CD4-positive, alpha-beta T cell treated with Interleukin-10 for 1 hour (primary cell): ENCODE measurements at regions not wholly inside any gene's neighbourhood (a gene's known extent, or its start where the extent isn't known, plus 50 kb on each side); places are given as distances from the start of the nearest gene placed in this dataset.

Source experiments
- DNase-seq: peaks from one replicate; pipeline ENCODE4 v3.0.0-alpha.2; 2020

DNA sequence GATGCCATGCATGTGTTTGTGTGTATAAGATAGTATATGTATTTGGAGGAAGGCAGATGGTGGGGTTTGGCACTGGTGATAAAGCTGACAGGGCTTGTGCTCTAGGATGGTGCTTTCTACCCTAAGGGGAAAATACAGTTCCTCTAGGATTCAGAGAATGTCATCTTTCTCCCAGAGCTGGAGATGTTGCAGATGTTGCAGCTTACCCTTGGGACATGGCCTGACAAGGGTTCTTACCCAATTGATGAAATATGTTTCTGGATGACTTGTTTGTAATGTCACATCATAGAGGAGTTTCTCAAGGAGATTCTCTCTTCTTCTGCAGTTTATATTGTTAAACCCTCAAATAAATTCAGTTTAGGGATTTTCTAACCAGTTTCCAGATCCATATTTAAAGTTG lies 52.5 kb upstream of the PITX2 start:
- DNase-seq, result no peak

DNA sequence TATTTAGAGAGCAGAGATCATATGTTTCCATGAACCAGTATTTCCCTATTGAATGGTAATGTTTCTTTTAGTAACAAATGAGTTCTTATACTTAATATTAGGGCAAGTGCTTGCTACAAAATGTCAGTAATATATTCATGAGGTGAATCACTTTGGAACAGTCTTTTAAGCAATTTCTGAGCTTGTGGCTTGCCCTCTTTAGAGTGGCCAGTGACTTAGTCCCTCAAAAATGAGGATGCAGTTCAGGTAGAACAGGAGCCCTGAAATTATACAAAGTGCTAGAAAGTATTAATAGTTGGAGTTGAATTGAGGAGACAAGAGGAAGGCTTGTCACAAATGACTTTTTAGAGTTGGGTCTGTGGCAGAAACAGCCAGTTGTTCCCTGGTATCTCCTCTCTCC lies 53.4 kb upstream of the PITX2 start:
- no peak for DNase-seq

DNA sequence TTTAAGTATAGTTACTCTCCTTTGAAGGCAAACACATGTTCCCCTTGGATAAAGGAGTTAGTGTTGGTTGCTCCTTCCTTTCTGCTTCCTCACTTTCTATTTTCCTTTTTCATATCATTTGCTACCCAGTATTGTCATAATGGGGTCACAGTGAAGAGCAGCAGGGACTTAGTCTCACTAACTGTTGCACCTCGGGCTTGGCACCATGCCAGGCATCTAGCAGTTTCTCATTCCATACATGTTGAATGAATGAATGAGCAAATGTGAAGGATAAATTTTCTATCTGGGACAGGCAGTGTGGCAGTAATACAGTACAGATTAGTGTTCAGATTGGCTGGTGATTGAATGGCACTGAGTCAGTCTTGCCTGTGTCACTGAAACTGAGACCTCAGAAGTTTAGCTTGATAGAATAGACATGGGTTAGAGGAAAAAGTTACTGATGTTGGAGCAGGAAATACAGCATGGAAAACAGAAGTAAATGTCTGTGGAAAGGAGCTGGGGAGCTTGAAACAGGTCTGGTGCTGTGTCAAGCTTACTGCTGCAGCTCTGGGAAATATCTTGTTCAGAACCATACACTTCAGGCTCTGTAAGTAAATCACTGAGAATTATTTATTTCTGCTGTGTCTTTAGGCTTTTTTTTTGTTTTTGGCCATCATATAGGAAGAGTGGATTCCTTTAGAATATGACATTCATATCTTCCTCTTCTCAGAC lies 55.8 kb upstream of the PITX2 start:
- DNase-seq, result no peak

DNA sequence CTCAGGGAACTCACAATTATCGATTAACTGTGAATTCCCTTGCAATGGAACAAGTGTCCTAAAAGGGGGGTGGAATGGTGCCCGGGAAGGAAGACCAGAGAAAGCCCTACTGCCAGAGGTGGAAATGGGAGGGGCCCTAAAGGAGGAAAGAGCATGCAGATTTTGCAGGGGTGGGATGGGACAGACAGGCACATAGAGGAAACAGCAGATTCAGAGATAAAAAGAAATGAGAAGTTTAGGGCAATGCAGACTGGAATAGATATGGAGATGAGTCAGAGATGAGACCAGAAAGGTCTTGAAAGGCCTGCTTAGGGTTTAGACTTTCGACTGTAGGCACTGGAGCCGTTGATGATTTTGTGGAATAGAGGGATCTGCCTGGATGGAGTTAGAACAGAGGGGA lies 57.4 kb upstream of the PITX2 start:
- DNase-seq, result no peak

DNA sequence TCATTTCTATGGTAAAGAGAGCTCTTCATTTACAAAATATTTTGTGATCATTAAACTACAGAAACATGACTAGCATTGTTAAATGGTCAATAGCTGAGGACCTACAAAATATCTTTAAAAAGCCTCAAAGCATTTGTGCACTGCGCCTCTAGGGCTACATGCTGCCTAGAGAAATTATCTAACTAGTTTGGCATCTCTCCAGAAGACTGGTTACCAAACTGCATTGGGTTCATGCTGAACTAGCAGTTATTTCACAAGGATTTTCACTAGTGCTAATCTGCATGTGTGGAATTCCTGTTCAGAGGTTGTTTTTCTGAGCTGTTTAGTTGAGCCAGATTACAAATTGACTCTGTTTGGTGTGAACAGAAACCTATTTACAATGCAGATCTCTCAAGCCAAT lies 58.5 kb upstream of the PITX2 start:
- DNase-seq, result no peak

DNA sequence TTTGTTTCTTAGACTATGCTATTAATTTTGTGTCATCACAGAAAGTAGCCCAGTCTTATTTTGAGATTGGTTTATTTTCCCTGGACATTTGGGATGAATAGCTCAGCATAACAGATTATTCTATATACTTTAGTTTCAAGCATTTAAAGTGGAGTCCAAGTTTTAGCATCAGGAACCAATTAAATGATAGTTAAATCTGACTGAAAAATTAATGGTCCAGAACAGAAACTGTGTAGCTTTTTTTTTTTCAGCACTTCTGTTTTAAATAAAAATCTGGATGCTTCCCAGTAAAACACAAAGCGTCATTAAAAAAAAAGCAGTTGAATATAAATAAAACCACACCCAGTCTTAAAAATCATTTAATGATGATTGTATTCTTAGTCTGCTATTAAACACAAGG lies 59.4 kb upstream of the PITX2 start:
- DNase-seq, result no peak

DNA sequence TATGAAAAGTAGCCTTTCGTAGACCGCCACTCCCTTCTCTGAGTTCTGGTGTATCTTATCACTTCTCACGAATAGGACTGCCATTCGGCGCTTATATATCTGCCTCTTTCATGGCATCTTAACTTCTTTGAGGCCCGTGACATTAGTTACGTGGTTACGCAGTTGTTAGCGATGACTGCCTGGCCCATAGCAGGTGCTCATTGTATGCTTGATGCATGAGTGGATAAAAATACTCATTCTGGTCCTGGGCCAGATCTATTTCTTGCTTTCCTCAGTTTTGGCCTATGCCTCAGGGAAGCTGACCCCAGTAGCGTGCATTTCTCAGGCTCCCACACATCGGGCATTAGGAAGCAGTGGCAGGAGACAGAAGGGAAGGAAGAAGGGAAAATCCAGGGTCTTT lies 60.7 kb upstream of the PITX2 start:
- no peak for DNase-seq

DNA sequence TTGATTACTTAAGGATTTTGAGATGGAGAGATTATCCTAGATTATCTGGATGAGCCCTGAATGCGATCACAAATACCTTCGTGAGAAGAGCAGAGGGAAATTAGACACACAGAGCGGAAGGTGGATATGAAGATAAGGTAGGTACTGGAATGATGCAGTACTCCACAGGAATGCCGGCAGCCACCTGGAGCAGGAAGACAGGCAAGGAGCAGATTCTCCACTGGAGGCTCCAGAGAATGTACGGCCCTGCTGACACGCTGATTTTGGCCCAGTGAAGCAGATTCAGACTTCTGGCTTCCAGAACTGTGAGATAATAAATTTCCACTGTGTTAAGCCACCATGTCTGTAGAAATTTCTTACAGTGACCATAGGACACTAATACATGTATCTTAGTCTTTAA lies 79.4 kb upstream of the PITX2 start:
- DNase-seq, result no peak

DNA sequence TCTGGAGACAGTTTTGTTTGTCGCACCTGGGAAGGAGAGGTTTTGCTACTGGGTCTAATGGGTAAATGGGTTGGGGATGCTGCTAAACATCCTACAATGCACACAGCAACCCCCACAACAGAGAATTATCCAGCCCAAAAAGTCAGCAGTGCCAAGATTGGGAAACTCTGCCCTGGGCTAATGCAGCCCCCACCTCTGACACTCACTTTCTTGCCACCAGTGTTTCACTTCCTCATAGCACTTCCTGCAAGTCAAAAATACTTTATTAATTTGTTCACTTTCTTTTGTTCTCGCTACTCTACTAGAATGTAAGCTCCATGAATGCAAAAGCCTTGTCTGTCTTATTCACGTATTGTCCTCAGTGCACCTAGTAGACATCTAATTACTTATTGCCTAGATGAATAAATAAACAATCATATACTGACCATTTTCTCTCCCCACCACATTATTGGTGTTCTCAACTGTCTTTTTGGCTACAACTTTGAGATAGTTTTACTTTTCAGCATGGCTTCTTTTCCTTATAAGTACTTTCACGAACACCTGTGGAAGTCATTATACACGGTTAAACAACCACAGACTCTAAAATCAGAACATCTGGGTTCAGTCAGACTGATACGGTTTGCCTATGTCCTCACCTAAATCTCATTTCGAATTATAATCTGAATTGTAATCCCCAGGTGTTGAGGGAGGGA lies 82.0 kb upstream of the PITX2 start:
- DNase-seq, result no peak

DNA sequence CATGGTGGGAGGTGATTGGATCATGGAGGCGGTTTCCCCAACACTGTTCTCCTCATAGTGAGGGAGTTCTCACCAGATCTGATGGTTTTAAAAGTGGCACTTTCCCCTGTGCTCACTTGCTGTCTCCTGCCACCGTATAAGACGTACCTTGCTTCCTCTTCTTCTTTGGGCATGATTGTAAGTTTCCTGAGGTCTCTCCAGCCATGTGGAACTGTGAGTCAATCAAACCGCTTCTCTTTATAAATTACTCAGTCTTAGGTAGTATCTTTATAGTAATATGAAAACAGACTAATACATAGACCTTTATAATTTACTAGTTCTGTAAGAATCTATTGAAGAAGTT lies 82.5 kb upstream of the PITX2 start:
- no peak for DNase-seq

DNA sequence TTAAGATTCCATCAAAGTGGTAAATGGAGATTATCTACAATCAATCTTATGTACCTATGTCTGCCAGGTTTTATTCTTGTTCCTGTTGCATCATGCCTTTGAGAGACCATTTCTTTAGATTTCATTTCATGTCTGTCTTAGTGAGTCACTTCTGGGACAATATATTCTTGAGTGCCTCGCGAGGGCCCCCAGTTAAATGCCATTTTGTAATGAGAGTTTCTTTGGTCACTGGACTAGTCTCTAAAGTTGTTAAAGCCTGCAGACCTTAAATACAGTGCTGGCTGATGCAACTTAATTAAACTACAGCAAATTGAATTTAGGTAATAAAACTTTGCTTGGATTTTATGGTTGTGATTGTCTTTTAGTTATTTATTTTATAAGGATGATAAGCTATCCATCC lies 87.2 kb upstream of the PITX2 start:
- no peak for DNase-seq

DNA sequence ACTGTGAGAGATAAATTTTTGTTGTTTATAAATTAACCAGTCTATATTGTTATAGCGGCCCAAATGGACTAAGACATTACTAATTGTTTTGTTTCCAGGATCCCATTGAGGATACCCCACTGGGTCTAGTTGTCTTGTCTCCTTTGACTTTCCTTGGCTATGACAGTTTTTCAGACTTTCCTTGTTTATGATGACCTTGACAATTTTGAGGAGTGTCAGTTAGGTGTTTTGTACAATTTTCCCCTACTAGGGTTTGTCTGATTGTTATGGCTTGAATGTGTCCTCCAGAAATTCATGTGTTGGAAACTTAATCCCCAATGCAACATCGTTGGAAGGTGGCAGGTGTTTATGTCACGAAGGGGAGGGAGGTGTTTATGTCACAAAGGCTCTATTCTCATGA lies 89.6 kb upstream of the PITX2 start:
- no peak for DNase-seq

DNA sequence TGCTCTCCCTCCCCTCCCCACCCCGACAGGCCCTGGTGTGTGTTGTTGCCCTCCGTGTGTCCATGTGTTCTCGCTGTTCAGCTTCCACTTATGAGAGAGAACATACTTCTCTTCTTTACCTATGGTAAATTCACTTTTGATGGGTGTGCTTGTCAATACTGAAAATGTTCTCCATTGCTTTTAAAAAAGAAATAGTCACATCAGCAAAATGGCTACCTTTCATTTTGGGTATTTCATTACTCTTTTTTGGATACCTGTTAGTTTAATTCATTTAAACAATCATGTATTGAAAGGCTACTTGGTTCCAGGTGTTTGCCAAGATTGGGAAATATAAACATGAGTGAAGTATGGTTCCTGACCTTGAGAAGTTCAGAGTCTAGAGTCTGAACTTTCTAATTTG lies 107.4 kb upstream of the PITX2 start:
- DNase-seq, result no peak

DNA sequence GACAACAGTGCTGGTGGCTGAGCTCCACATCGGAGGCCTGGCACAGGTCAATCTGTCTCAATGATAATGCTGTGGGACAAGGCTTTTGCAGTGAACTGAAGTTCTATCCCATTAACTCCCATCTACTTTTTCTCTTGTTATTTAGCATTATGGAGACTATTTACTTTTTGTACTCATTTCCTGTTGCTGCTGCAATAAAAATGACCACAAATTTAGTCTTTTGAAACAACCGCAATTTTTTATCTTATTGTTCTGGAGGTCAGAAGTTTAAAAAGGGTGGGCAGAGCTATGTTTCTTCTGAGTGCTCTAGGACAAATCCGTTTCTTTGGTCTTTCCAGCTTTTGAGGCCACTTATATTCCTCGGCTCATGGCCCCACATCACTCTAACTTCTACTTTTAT lies 111.0 kb upstream of the PITX2 start:
- no peak for DNase-seq

DNA sequence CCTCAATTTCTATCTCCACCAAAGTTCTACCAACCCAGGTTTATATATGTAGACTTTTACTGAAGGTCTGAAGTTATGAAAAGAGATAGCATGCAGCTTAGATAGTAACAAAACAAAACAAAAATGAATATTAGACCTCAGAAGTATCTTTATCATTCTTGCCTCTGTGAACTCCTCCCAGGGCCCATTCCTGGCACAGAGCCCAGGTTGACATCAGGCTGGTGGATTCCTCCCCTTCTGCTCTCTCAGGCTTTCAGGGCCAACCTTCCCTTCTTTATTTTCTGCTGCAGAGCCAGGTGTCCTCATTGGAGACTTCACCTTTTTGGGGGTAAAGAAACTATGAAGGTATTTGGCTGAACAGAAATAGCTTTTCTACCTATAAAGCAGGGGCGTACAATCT lies 112.8 kb upstream of the PITX2 start:
- no peak for DNase-seq

DNA sequence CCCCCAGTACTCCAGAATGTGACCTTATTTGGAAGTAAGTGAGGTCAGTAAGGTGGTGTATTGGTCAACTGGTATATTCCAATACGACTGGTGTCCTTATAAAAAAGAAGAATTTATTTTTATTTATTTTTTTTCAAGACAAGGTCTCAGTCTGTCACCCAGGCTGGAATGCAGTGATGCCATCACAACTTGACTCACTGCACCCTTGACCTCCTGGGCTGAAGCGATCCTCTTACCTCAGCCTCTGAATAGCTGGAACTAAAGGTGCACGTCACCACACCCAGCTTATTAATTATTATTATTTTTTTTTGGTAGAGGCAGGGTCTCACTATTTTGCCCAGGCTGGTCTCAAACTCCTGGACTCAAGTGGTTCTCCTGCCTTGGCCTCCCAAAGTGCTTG lies 115.1 kb upstream of the PITX2 start:
- DNase-seq, result no peak

DNA sequence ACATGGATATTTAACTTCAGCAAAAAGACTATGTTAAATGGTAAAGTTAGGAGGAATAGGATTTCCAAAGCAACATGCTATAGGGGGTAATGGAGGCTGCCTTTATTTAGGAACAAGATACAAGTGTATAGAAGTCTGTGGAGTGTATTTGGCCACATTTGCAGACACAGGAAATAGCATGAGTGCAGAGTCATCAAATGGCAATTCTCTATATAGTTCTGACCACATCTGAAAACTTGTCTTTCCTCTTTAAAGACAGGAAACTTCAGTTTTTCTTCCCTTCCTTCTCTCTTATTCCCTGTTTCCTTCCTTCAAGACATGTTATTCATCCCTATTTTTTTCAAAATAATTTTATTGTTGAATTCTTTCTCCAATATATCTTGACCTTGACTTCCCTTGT lies 119.3 kb upstream of the PITX2 start:
- no peak for DNase-seq

DNA sequence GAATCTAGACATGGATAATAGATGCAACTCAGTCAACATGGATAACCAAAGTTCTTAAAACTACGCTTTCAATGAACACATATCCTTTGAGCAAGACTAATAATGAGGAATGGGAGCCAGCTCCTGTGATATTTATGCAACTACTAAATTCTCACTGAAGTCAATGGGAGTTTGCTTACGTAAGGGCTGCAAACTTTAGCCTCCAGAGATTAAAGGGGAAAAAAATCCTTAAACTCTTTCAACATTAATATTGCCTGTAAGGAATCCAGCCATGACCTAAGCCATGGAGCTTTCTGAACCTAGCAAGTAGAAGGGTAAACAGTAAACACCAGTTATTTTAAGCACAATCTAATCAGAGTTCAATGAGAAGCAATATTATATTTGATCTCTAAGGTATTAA lies 125.2 kb upstream of the PITX2 start:
- no peak for DNase-seq

DNA sequence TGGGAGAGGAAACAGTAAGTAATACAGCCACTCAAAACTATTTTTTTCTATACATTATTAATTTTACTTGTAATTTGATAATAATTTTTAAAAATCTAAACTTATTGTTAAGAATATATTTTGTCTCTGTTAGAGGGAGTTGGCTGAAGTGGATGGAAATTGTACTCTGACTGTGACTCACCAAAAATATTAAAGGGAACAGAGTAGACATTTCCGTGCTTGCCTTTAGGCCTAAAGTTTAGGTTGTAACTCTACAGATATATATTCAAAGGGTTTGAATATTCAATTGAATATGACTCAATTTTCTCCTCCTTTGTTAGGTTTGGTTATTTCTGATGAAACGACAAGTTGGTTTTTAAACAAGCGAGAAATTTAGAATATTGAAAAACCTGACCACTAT lies 128.3 kb upstream of the PITX2 start:
- no peak for DNase-seq

DNA sequence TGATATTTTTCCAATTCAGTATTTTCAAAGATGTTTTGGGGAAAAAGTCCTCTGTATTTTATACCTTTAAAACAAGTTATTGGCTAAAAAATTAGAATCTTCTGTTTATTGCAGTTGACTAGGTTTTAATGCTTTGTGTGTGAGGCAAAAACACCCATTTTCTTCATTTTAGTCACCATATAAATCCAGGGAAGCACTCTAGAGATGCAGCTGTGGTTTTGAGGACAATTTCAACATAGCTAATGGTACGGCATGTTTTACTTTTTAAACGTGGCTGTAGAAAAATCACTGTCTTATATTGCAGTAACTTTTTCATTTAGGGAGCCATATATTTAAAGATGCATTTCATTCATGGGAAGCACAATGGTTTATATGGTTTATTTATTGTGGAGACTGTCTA lies 129.1 kb upstream of the PITX2 start:
- no peak for DNase-seq

DNA sequence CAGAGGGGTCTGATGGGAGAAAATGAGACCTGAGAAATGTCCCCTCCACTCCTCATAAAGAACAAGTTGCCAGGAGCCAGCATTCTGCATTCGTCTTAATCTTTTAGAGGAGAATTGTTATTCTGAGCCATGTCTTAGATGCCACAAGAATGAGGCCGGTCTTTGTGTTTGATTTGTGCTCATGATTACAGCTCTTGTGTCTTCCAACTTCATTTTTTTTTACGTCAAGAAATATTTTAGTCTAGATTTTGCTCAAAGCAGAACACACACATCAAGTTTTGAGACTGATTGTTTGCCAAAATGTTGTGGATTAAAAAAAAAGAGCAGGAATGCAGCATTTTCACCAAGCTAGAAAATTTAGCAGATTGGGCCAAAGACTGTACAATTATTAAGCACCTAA lies 130.6 kb upstream of the PITX2 start:
- DNase-seq, result no peak

DNA sequence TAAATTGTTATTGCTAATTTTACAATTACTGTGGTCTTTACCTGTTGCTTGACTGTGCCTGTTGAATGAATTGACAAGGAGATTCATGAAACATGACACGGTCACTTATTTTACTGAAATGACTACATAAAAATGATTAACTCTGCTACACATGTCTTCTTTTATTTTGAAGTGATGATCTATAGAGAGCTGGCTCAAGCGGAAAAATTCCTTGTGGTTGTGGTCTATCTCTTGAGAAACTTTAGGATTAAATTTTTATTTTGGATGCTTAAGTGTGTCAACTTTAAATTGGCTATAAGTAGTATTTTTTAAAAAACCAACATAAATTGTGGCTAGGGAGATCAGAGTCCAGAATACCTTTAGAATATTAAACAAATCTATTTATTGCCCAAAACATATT lies 131.8 kb upstream of the PITX2 start:
- DNase-seq, result no peak

DNA sequence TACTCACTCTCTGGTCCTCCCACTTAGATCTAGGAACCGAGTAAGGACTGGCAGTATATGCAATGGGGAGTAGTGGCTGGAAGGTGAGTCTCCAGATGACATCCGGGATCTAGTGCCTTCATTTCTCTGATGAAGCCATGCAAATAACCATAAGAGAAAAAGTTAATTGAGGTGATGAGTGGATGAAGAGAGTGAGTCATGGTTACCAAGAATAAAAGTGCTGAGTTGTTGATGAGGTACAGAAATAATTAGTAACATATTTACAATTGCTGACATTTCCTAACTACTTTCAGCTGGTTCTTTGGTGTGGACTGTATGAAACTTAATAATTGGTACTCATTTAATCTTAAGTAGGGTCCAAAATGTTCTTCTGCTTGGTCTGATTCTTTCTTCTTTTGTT lies 146.7 kb upstream of the PITX2 start:
- DNase-seq, result no peak

DNA sequence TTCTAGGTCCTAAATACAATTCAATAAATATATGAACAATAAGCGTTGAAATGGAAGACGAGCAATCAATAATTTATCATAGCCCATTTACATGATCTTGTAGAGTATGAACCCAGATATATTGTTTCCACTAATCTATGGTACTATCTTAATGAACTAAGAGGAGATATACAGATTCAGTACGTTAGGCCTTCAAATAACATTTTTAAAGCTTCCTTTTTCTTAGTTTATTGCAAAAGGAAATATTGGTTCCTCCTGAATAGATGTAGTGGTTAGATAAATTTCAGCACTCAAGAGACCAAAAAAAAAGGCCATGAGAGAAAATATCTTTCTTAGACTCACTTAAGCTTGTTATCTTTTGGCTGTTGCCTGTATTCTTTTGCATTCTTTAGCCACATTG lies 147.5 kb upstream of the PITX2 start:
- DNase-seq, result no peak

DNA sequence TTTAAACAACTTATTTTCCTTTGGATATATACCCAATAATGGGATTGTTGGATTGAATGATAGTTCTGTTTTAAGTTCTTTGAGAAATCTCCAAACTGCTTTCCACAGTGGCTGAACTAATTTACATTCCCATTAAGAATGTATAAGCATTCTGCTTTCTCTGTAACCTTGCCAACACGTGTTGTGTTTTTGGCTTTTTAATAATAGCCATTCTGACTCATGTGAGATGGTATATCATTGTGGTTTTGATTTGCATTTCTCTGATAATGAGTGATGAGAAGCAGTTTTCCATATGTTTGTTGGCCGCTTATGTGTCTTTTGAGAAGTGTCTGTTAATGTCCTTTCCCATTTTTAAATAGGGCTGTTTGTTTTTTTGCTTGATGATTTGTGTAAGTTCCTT lies 155.6 kb upstream of the PITX2 start:
- DNase-seq, result no peak
